ENCODE measurements at regions not wholly inside any gene's neighbourhood (a gene's known extent, or its start where the extent isn't known, plus 50 kb on each side); places are given as distances from the start of the nearest gene placed in this dataset.
A peak's percentile ranks its signal among the peaks of the same experiment; 100 is the strongest.

DNA sequence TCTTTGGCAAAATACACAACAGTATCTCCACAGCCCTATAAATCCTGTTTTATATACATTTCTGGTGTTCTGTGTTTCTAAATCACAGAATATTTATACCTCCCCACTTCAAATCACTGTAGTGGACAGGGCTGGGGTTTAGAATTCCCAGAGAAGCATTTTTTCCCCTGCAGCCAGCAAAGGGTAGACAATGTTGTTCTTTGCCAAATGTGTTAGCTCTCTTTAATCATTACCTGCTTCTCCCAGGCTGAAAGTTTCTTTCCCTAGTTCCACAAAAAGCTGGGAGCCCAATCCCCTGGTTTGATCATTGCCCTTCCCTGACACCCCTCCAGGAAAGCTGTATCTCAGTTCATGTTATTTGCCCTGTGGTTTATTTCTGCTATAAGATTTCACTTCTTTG, 520.0 kb upstream of the SPHKAP start:
- no peak for DNase-seq

DNA sequence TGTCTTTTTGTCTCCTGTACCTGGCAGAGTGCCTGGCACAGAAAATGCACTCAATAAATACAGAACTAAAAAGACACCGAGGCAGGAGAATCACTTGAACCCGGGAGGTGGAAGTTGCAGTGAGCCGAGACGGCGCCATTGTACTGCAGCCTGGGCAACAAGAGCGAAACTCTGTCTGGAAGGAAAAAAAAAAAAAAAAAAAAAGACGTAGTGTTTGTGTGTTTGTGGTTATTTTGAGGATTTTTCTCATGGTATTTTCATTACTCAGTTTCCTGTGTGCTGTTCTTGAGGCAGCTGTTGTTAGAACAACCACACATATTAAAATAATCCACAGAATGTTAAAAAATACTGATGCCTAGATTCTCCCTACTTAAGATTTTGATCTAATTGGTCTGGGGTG, 519.2 kb upstream of the SPHKAP start:
- DNase-seq = no peak

GRCh38 chr2:228699888-228700287, 518.4 kb upstream of the SPHKAP start:
- no peak for DNase-seq

- DNase-seq = no peak
Observed at GRCh38 chr2:228699400-228699799, 517.9 kb upstream of the SPHKAP start.

DNA sequence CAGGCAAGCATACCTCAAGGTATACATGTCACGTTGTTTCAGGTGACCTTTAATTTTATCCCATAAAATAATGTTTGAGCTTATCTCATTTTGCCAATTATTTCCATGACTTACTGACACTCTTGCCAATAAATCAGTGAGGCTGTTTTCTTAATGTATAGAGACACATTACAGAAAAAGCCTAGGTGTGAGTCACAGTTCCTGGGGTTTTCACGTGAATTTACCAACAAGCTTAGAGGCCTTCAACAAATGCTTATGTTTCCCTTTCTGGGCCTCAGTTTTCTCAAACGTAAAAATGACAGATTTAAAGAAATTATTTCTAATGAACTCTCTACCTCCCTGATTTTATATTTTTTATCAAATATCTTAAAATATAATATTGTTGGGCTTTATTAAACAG, 517.5 kb upstream of the SPHKAP start:
- DNase-seq = no peak

DNA sequence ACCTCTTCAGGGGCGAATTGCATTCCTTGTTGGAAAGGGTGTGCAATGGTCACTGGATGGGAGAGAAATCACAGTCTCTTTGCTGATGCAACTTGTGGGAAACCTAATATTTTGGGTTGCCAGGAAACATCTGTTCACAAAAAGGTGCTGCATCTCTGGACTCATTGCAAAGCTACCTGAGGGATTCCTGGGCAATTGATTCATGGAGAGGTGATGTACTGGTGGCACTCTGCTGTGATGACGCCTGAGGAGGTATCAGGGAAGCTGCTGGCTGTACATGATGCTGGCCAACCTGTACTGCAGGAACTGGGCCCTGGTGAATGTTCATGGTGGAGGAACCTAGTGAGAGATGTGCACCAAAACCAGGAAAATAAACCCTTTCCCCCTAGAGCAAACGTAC, 516.0 kb upstream of the SPHKAP start:
- no peak for DNase-seq

GRCh38 chr2:228690681-228691080, 509.2 kb upstream of the SPHKAP start:
- DNase-seq = no peak

DNA sequence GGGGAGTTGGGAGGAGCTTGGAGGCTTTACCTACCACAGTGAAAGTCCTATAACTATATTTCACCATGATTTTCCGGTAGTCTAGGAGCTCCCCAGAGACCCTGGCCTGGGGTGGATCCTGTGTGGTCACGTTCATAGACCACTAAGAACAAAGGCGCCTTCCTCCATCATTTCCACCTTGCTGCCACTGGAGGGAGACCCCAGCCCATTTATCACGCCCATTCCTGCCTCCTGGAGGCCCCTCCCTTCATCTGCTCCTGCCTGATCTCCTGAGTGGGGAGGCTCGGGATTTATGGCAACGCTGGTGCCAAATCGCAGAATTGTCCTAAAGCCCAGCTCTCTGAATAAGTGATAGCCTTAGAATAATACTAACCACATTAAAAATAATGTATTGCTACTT, 507.6 kb upstream of the SPHKAP start:
- DNase-seq = no peak

DNA sequence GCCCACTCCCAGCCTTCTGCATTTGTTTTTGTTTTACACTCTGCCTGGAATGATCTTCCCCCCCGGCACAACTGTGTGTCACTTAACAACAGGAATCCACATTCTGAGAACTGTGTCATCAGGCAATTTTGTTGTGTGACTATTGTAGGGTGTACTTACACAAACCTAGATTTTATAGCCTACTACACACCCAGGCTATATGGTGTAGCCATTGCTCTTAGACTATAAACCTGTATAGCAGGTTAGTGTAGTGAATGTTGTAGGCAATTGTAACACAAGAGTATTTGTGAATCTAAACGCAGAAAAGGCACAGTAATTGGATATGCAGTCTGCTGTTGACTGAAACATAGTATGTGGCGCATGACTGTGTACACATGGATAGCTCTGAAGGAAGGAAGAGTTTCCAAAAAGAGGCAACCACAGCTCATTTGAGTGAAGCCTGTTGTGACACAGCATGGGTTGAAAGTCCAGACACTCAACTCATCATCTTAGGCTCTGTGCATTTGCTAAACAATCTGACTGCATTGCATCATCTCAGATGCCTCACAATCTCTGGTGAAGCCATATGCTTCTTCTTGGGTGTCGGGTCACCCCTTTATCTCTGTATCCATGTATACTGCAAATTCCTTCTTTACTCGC, 506.6 kb upstream of the SPHKAP start:
- DNase-seq = no peak

DNA sequence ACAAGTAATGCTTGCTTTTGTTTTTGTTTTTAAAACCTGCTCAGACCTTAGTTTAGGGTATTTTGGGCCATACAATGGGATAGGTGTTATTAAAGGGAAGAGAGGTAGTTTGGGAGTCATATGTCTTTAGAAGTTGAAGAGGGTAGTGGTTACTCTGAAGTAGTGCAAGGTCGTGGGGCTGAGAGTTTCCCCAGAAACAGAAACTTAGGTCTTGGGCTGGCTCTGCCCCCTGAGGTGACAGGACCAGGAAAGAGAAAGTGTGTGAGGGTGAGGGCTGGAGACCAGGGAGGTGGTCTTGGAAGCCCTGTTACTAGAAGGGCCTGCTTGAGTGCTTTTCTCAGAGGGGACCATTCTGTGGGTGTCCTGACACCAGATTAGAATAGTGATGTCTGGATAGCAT, 500.5 kb upstream of the SPHKAP start:
- no peak for DNase-seq

- peak; percentile 21 to 23 for DNase-seq
Observed at GRCh38 chr2:228681426-228681825, 499.9 kb upstream of the SPHKAP start.

GRCh38 chr2:228678110-228678509, 496.6 kb upstream of the SPHKAP start:
- DNase-seq = no peak

- no peak for DNase-seq
Observed at GRCh38 chr2:228675646-228676045, 494.2 kb upstream of the SPHKAP start.

DNA sequence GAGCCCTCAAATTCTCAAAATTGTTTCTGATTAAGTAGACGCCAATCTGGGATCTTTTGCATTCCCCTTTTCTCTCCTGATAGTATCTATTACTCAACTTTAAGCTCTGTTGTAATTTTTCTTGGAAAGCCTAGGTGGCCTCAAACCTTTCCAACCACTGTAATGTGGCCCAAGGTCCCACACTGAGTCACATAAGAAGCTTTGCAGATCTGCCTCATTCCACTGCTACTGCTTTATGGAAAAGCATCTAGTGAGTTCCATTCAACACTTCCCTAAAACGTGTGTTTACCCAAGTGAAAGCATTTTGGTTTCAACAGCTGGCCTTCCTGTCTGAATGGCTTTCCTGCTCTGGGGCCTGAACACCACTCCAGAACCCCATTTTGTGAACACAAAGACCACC, 493.6 kb upstream of the SPHKAP start:
- DNase-seq = no peak

GRCh38 chr2:228673876-228674554, 492.5 kb upstream of the SPHKAP start:
- DNase-seq = no peak

GRCh38 chr2:228669690-228670089, 488.2 kb upstream of the SPHKAP start:
- DNase-seq = no peak

DNA sequence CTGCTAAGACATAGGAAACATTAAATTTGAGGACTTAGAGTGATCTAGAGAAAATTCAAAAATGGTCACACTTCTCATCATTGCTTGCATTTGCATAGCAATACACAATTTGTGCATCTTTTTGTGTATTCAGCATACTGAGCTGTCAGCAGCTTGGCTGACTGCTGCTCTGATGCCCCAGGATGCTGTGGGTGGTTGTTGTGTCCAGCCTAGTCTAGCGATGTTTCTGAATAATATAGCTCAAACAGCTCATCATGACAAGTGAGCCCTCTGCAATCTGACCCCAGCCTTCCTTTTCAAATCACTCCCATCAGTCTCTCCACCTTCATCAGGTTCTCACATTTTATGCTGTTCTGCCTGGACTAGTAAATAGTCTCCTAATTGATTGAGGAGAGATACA, 483.7 kb upstream of the SPHKAP start:
- DNase-seq = no peak

DNA sequence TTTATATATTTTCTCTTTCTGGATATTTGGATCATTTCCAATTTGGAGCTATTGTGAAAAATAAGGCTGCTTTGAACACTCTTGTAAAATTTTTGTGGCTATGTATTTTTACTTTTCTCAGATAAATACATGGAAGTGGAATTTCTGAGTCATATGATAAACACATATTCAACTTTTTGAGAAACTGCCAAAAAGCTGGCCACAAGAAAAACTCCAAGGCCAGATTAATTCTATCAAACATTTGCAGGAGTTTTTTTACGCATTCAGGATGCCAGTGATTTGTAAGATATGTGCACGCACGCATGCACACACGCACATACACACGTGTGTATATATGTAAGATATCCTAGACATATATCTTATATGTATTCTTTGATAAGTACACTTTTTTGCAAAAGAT, 477.5 kb upstream of the SPHKAP start:
- DNase-seq = no peak

DNA sequence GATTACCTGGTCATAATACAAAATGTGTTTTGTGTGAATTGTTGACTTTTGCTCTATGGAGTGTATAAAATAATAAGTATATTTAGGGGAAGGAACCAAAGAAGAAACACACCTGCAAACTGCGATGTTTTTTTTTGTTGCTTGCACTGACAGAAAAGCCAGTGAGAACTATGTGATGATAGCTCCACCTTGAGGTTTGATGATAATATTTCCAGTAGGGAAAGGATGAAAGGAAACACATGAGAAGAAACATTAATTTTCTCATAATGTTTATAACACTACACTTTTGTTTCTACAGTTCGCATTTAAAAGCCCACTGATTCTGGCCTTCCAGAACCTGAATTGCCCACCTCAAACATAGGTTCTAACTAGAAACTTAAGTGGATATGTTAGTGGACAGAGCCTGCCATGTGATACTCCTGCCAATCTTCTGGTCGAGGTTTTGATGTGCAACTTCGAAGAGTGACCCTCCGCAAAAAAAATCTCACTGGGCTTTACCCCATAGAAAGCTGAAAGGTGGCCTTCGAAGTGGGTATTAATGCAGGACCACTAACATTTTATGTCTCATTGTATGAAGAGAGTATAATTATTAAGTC, 476.4 kb upstream of the SPHKAP start:
- peak; percentile 26 to 45 for DNase-seq

DNA sequence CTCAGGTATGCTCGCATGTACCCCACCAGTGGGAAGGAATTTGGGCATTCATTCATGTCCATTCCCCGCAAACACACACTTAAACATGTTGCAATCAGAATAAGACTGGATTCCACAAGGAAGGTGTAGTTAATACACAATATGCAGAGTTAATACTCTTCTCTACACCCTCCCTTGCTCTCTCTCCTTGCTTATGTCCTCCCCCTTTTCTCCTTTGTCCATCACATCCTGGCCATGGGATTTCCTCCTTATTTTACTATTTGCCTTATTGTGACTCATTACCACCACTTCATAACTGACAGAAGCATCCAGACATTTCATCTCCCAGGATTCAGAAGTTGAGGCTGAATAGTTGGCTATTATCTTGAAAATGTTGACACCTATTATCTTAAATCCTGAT, 473.8 kb upstream of the SPHKAP start:
- no peak for DNase-seq

- no peak for DNase-seq
Observed at GRCh38 chr2:228654707-228655106, 473.2 kb upstream of the SPHKAP start.

GRCh38 chr2:228653884-228654283, 472.4 kb upstream of the SPHKAP start:
- no peak for DNase-seq

DNA sequence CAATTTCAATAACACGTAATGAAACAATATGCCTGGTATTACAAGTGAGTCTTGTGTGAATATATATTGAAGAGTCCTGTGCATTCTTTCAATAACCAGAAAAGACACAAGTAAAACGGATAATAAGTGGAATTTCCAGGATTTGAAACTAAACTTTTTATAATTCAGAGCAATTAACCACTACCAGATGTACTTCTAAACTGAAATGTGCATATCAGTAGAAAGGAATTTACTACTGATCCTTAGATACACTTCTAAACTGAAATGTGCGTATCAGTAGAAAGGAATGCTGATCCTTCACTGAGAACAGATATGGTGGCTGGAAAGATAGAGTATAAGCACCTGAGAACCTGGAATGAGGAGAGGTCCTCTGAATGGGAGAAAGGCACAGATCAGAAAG, 470.9 kb upstream of the SPHKAP start:
- DNase-seq = no peak

GRCh38 chr2:228649876-228650275, 468.4 kb upstream of the SPHKAP start:
- DNase-seq = no peak

- DNase-seq = no peak
Observed at GRCh38 chr2:228649447-228649846, 468.0 kb upstream of the SPHKAP start.
